Esophagus muscularis mucosa (tissue), 3 donors: ENCODE measurements at regions not wholly inside any gene's neighbourhood (a gene's known extent, or its start where the extent isn't known, plus 50 kb on each side); places are given as distances from the start of the nearest gene placed in this dataset.

Experiments used
- CTCF ChIP-seq, 3 experiments: fragments of 200-600 bp in 2 of 3; fragments of 450-650 bp in 1 of 3; sonication (generic) in 2 of 3; IDR thresholded peaks; one replicate each; pipeline ENCODE4 v1.5.1; 2017 to 2019; ENCODE audit warnings: antibody characterized with exemption in 3 of 3, mild to moderate bottlenecking in 2 of 3, moderate library complexity in 1 of 3
- POLR2A ChIP-seq: fragments of 450-650 bp; IDR thresholded peaks from one replicate; pipeline ENCODE4 v1.6.1; 2017; ENCODE audit warnings: antibody characterized with exemption, moderate library complexity, mild to moderate bottlenecking, low read depth
- POLR2AphosphoS5 ChIP-seq, 2 donors: sonication (generic); formaldehyde crosslinking; IDR thresholded peaks; one replicate each; pipeline ENCODE4 v1.6.1; 2017; ENCODE audit warnings: antibody characterized with exemption in 2 of 2

GRCh38 chr5:167998148-167998767 lies 293.2 kb upstream of the WWC1 start:
- TF ChIP-seq CTCF (IDR thresholded peaks at IDR 0.05) (no peak), POLR2AphosphoS5 (IDR thresholded peaks at IDR 0.05) (no peak), POLR2A (no peak)
